SK-N-SH (cell line): ENCODE measurements at regions not wholly inside any gene's neighbourhood (a gene's known extent, or its start where the extent isn't known, plus 50 kb on each side); places are given as distances from the start of the nearest gene placed in this dataset.

Experiments used
- EP300 ChIP-seq, 2 experiments: IDR thresholded peaks; 2 replicates each; pipeline versions ENCODE4 v1.4.0 to v1.6.1; 2012; ENCODE audit warnings: borderline replicate concordance in 1 of 2, low read depth in 1 of 2, low read length in 1 of 2
- FOXM1 ChIP-seq: IDR thresholded peaks from 2 replicates; pipeline ENCODE4 v1.4.0; 2012; ENCODE audit warnings: low read depth, mild to moderate bottlenecking
- JUND ChIP-seq: IDR thresholded peaks from 2 replicates; pipeline ENCODE4 v1.4.0; 2012
- RAD21 ChIP-seq: IDR thresholded peaks from 2 replicates; pipeline ENCODE4 v1.6.1; 2012; ENCODE audit warnings: mild to moderate bottlenecking, low read length
- RXRA ChIP-seq: IDR thresholded peaks from 2 replicates; pipeline ENCODE4 v1.4.0; 2012; ENCODE audit warnings: low read depth, mild to moderate bottlenecking, borderline replicate concordance
- TAF1 ChIP-seq: IDR thresholded peaks from 2 replicates; pipeline ENCODE4 v1.6.1; 2012; ENCODE audit warnings: low read depth, mild to moderate bottlenecking, low read length, moderate library complexity, borderline replicate concordance
- TCF12 ChIP-seq: IDR thresholded peaks from 2 replicates; pipeline ENCODE4 v1.4.0; 2012
- TF ChIP-seq, protein P1 (sequence below): fragments of 200-600 bp; sonication (generic); IDR thresholded peaks from 2 replicates; pipeline ENCODE4 v1.6.1; 2017; ENCODE audit warnings: antibody characterized with exemption, mild to moderate bottlenecking, moderate library complexity
- TF ChIP-seq, protein P2 (sequence below): fragments of 150-350 bp; IDR thresholded peaks from 2 replicates; pipeline ENCODE4 v1.6.1; 2016; ENCODE audit warnings: mild to moderate bottlenecking, low read depth, low read length

DNA sequence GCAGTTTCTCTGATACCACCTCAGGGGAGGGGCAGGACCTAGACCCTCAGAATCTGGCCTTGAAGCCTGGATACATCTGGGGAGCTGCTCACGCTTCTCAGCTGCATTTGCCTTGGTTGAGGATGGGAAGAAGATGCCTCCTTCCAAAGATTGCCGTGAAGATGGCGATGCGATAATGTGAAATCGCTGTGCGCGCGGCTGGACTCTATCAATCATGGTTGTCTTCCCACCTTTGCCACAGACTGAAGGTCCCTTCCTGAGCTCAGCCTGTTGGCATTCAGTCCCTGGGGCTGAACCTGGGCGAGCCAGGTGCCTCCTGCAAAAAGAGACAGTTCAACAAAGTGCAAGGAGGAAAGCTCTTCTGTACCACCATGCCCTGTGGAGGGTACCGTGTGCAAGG lies 114.4 kb upstream of the SLC45A1 start:
- TF ChIP-seq, protein P1, sequence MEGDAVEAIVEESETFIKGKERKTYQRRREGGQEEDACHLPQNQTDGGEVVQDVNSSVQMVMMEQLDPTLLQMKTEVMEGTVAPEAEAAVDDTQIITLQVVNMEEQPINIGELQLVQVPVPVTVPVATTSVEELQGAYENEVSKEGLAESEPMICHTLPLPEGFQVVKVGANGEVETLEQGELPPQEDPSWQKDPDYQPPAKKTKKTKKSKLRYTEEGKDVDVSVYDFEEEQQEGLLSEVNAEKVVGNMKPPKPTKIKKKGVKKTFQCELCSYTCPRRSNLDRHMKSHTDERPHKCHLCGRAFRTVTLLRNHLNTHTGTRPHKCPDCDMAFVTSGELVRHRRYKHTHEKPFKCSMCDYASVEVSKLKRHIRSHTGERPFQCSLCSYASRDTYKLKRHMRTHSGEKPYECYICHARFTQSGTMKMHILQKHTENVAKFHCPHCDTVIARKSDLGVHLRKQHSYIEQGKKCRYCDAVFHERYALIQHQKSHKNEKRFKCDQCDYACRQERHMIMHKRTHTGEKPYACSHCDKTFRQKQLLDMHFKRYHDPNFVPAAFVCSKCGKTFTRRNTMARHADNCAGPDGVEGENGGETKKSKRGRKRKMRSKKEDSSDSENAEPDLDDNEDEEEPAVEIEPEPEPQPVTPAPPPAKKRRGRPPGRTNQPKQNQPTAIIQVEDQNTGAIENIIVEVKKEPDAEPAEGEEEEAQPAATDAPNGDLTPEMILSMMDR = no peak
- TF ChIP-seq FOXM1 = no peak
- no peak for TF ChIP-seq RAD21
- TF ChIP-seq, protein P2, sequence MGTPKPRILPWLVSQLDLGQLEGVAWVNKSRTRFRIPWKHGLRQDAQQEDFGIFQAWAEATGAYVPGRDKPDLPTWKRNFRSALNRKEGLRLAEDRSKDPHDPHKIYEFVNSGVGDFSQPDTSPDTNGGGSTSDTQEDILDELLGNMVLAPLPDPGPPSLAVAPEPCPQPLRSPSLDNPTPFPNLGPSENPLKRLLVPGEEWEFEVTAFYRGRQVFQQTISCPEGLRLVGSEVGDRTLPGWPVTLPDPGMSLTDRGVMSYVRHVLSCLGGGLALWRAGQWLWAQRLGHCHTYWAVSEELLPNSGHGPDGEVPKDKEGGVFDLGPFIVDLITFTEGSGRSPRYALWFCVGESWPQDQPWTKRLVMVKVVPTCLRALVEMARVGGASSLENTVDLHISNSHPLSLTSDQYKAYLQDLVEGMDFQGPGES = no peak
- TF ChIP-seq RXRA = no peak
- TF ChIP-seq TCF12 = no peak
- TF ChIP-seq TAF1 = no peak
- TF ChIP-seq JUND = no peak
- TF ChIP-seq EP300 (IDR thresholded peaks at IDR 0.05; ENCODE audit: borderline replicate concordance in 1 of 2, low read depth in 1 of 2, low read length in 1 of 2) = no peak
